SK-N-SH (cell line): ENCODE measurements at regions not wholly inside any gene's neighbourhood (a gene's known extent, or its start where the extent isn't known, plus 50 kb on each side); places are given as distances from the start of the nearest gene placed in this dataset.
A peak's percentile ranks its signal among the peaks of the same experiment; 100 is the strongest.

Source experiments
- CTCF ChIA-PET: fragments of 300-600, 350-600 bp; formaldehyde crosslinking; extraction: SDS; loops from one replicate; lab custom pipeline; 2021; lab: Yijun Ruan, JAX
- POLR2A ChIA-PET: fragments of 350-600 bp; sonication (Branson Sonifier 250); formaldehyde crosslinking; extraction: SDS; loops from one replicate; lab custom pipeline; 2020; ENCODE audit warnings: antibody characterized with exemption, inconsistent platforms; lab: Yijun Ruan, JAX
- DNase-seq: peaks from one replicate; pipeline ENCODE4 v3.0.0; 2012
- H2AFZ ChIP-seq: fragments of 200-600 bp; sonication (generic); 2 replicates; pipeline ENCODE4 v1.8.1; 2016; ENCODE audit warnings: antibody characterized with exemption, mild to moderate bottlenecking, low read depth
- H3F3A ChIP-seq: fragments of 200-600 bp; sonication (generic); replicated peaks from 2 replicates; pipeline ENCODE3; 2016; ENCODE audit warnings: antibody characterized with exemption, mild to moderate bottlenecking; ENCODE audit not compliant: insufficient read depth
- H3K27ac ChIP-seq, 2 experiments: fragments of 200-500 bp in 1 of 2; fragments of 200-600 bp in 1 of 2; sonication (Bioruptor generic) in 1 of 2; sonication (generic), shearing (Covaris generic) in 1 of 2; 2 replicates each; pipeline versions ENCODE4 v1.5.1 to v1.6.1; 2014 to 2016; ENCODE audit warnings: low read depth in 2 of 2, inconsistent platforms in 1 of 2, low read length in 1 of 2, mild to moderate bottlenecking in 1 of 2, mixed read lengths in 1 of 2
- H3K27me3 ChIP-seq: fragments of 200-600 bp; sonication (generic), shearing (Covaris generic); 2 replicates; pipeline ENCODE4 v1.6.1; 2016; ENCODE audit warnings: mixed run types; ENCODE audit not compliant: insufficient read depth
- H3K36me3 ChIP-seq, 2 experiments: fragments of 200-500 bp in 1 of 2; fragments of 200-600 bp in 1 of 2; sonication (Bioruptor generic) in 1 of 2; sonication (generic) in 1 of 2; replicated peaks in 1 of 2; 2 replicates each; pipeline versions ENCODE3 to v1.5.1; 2014 to 2016; ENCODE audit warnings: low read length in 1 of 2, mild to moderate bottlenecking in 1 of 2; ENCODE audit not compliant: insufficient read depth in 2 of 2, control insufficient read depth in 1 of 2
- H3K4me1 ChIP-seq, 2 experiments: fragments of 200-500 bp in 1 of 2; fragments of 200-600 bp in 1 of 2; sonication (Bioruptor generic) in 1 of 2; sonication (generic), shearing (Covaris generic) in 1 of 2; 2 replicates each; pipeline versions ENCODE4 v1.5.1 to v1.6.1; 2014 to 2016; ENCODE audit warnings: low read depth in 1 of 2, low read length in 1 of 2, mixed run types in 1 of 2; ENCODE audit not compliant: insufficient read depth in 2 of 2, control insufficient read depth in 1 of 2
- H3K4me2 ChIP-seq: fragments of 200-600 bp; sonication (generic), shearing (Covaris generic); 2 replicates; pipeline ENCODE4 v1.6.1; 2017; ENCODE audit warnings: mixed run types
- H3K4me3 ChIP-seq, 2 experiments: fragments of 200-500 bp in 1 of 2; fragments of 200-600 bp in 1 of 2; sonication (Bioruptor generic) in 1 of 2; sonication (generic), shearing (Covaris generic) in 1 of 2; 2 replicates each; pipeline versions ENCODE4 v1.5.1 to v1.8.1; 2014 to 2016; ENCODE audit warnings: low read depth in 2 of 2, inconsistent platforms in 1 of 2, low read length in 1 of 2, mild to moderate bottlenecking in 1 of 2, mixed read lengths in 1 of 2, moderate library complexity in 1 of 2
- H3K79me2 ChIP-seq: fragments of 200-600 bp; sonication (generic); 2 replicates; pipeline ENCODE4 v1.8.1; 2017; ENCODE audit warnings: mild to moderate bottlenecking; ENCODE audit not compliant: insufficient read depth
- H3K9ac ChIP-seq: fragments of 200-600 bp; sonication (generic); 2 replicates; pipeline ENCODE4 v1.6.1; 2017; ENCODE audit warnings: mixed run types
- H3K9me2 ChIP-seq: fragments of 200-600 bp; sonication (generic); 2 replicates; pipeline ENCODE4 v1.6.1; 2017; ENCODE audit warnings: mixed run types
- H3K9me3 ChIP-seq: fragments of 200-600 bp; sonication (generic); 2 replicates; pipeline ENCODE4 v1.6.1; 2017; ENCODE audit warnings: mixed run types, mild to moderate bottlenecking, moderate library complexity
- H4K20me1 ChIP-seq: fragments of 200-600 bp; sonication (generic); 2 replicates; pipeline ENCODE4 v1.6.1; 2017; ENCODE audit warnings: mild to moderate bottlenecking, mixed run types; ENCODE audit not compliant: insufficient read depth
- CHD2 ChIP-seq: fragments of 150-350 bp; IDR thresholded peaks from 2 replicates; pipeline ENCODE4 v1.6.1; 2018; ENCODE audit warnings: low read length; ENCODE audit not compliant: partially characterized antibody
- FOSL2 ChIP-seq: IDR thresholded peaks from 2 replicates; pipeline ENCODE4 v1.4.0; 2012; ENCODE audit warnings: low read depth, mild to moderate bottlenecking, moderate library complexity, borderline replicate concordance
- FOXM1 ChIP-seq: IDR thresholded peaks from 2 replicates; pipeline ENCODE4 v1.4.0; 2012; ENCODE audit warnings: low read depth, mild to moderate bottlenecking
- GATA2 ChIP-seq: sonication (generic); formaldehyde crosslinking; IDR thresholded peaks from 2 replicates; pipeline ENCODE4 v1.5.0; 2020; ENCODE audit warnings: mild to moderate bottlenecking, missing genetic modification reagents
- JUND ChIP-seq: IDR thresholded peaks from 2 replicates; pipeline ENCODE4 v1.4.0; 2012
- MEF2A ChIP-seq: IDR thresholded peaks from 2 replicates; pipeline ENCODE4 v1.4.0; 2012; ENCODE audit warnings: low read depth, borderline replicate concordance
- NFIC ChIP-seq: IDR thresholded peaks from 2 replicates; pipeline ENCODE4 v1.4.0; 2012; ENCODE audit warnings: borderline replicate concordance
- RAD21 ChIP-seq: IDR thresholded peaks from 2 replicates; pipeline ENCODE4 v1.6.1; 2012; ENCODE audit warnings: mild to moderate bottlenecking, low read length
- RCOR1 ChIP-seq: fragments of 150-350 bp; IDR thresholded peaks from 2 replicates; pipeline ENCODE4 v1.6.1; 2017; ENCODE audit warnings: antibody characterized with exemption, low read length
- RFX5 ChIP-seq: IDR thresholded peaks from 2 replicates; pipeline ENCODE4 v1.6.1; 2012; ENCODE audit warnings: mild to moderate bottlenecking, improper control_type of control experiment, low read length
- SIN3A ChIP-seq: IDR thresholded peaks from 2 replicates; pipeline ENCODE4 v1.6.1; 2012; ENCODE audit warnings: low read depth, mild to moderate bottlenecking, low read length, moderate library complexity, borderline replicate concordance
- SMC3 ChIP-seq: IDR thresholded peaks from 2 replicates; pipeline ENCODE4 v1.6.1; 2012; ENCODE audit warnings: low read depth, low read length, improper control_type of control experiment
- TCF12 ChIP-seq: IDR thresholded peaks from 2 replicates; pipeline ENCODE4 v1.4.0; 2012
- TEAD4 ChIP-seq: IDR thresholded peaks from 2 replicates; pipeline ENCODE4 v1.4.0; 2012; ENCODE audit warnings: mild to moderate bottlenecking, borderline replicate concordance; ENCODE audit not compliant: insufficient read depth
- WGBS: methylation state at CpG from one replicate; pipeline ENCODE4 v1.1.6; 2017; ENCODE audit warnings: low lambda C conversion rate; 5-methylcytosine and 5-hydroxymethylcytosine counted together
- TF ChIP-seq, protein P1 (sequence below): IDR thresholded peaks from 2 replicates; pipeline ENCODE4 v1.4.0; 2012; ENCODE audit warnings: low read depth, borderline replicate concordance
- TF ChIP-seq, protein P2 (sequence below): IDR thresholded peaks from 2 replicates; pipeline ENCODE4 v1.6.1; 2012; ENCODE audit warnings: mild to moderate bottlenecking, low read depth, low read length, moderate library complexity
- TF ChIP-seq, protein P3 (sequence below): fragments of 200-600 bp; sonication (generic); IDR thresholded peaks from 2 replicates; pipeline ENCODE4 v1.6.1; 2017; ENCODE audit warnings: antibody characterized with exemption, mild to moderate bottlenecking, moderate library complexity
- TF ChIP-seq, protein P4 (sequence below): IDR thresholded peaks from 2 replicates; pipeline ENCODE4; 2012

DNA sequence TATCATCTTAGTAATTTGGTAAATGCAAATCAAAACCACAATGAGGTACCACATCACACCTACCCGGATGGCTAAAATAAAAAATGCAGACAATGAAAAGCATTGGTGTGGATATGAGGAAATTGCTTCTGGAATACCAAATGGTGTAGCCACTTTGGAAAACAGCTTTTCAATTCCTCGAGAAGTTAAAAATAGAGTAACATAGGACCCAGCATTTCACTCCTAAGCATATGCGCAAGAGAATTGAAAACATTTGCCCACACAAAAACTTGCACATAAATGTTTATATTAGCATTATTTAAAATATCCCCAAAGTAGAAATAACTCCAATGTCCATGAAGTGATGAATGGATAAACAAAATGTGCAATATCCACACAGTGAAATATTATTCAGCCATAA, 608.7 kb downstream of the ISL1 start:
- Histone ChIP-seq H2AFZ (no peak overlapping the region), H3K79me2 (no peaks in the 10 kb centered on the region), H4K20me1 (no peaks in the 10 kb centered on the region), H3K9me3 (no peaks in the 10 kb centered on the region), H3K27me3 (no peaks in the 10 kb centered on the region), H3F3A (no peaks in the 10 kb centered on the region), H3K36me3 (no peaks in the 10 kb centered on the region), H3K27ac (peak overlapping the region in 1 of 2 experiments; percentile 100; a peak in 2 of 4 replicates), H3K4me2 (no peak overlapping the region), H3K9ac (no peak overlapping the region), H3K4me1 (peaks cover 0 to 59% of the 10 kb centered on the region in 2 experiments; a peak in 2 of 4 replicates), H3K4me3 (no peak overlapping the region), H3K9me2 (no peaks in the 10 kb centered on the region)
- TF ChIP-seq TEAD4 (no peak), NFIC (no peak)
- no peak for DNase-seq
- 81% methylated on average over 3 of the region's 3 CpGs for WGBS
- ChIA-PET POLR2A (interaction anchor here (1.8 kb wide), 1 partner anchor 609 kb away, joined by 21 read pairs; the partner anchor contains the start of gene ISL1), CTCF (interaction anchor here (0.7 to 1.0 kb wide), 2 partner anchors 604 to 1029 kb away, joined by 3 read pairs; no protein-coding TSS in a partner anchor)

DNA sequence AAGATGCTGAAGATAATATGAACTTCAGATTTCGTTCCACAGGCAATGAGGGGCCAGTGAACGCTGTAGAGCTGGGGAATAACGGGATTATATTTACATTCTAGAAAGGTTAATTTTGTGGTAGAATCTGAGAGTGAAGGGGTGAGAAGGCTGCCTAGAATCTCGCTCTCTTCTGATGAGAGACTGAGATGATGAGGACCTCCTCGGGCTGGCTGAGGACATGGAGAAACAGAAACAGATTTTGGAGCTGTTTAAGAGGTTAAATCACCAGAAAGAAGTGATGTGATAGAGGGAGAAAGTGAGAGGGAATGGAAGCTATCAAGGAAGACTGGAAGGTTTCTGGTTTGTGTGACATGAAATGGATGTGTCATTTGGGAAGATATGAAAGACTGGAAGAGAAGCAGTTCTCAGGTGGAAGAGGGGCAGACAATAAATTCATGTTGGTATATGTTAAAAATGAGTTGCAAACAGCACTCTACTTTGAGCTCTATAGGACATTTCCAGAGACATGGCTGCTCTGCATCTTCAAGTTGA, 612.6 kb downstream of the ISL1 start:
- peaks cover 0 to 47% of the 10 kb centered on the region in 2 experiments; a peak in 2 of 4 replicates for H3K4me1 ChIP-seq
- POLR2A ChIA-PET, result interaction anchor here (0.6 to 2.3 kb wide), 14 partner anchors 9 to 1032 kb away, joined by 3 to 29 read pairs (median 6); partner anchors contain the start of gene ISL1
- no peak overlapping the region for H3K4me3 ChIP-seq
- CTCF ChIA-PET, result interaction anchor here (0.7 to 1.7 kb wide), 14 partner anchors 11 to 1032 kb away, joined by 3 to 10 read pairs (median 4); partner anchors contain the start of gene ISL1
- H3F3A ChIP-seq, result no peaks in the 10 kb centered on the region
- no peaks in the 10 kb centered on the region for H3K27me3 ChIP-seq
- H3K4me2 ChIP-seq, result no peak overlapping the region
- no peak for DNase-seq
- no peaks in the 10 kb centered on the region for H3K9me3 ChIP-seq
- peak overlapping the region in 1 of 2 experiments; percentile 100; a peak in 2 of 4 replicates for H3K27ac ChIP-seq
- 36% methylated on average over 5 of the region's 5 CpGs for WGBS
- H3K36me3 ChIP-seq, result no peaks in the 10 kb centered on the region
- no peaks in the 10 kb centered on the region for H3K9me2 ChIP-seq
- no peak overlapping the region; the same call in 1 of the 2 replicates for H2AFZ ChIP-seq
- H4K20me1 ChIP-seq, result no peaks in the 10 kb centered on the region
- no peak overlapping the region for H3K9ac ChIP-seq
- H3K79me2 ChIP-seq, result no peaks in the 10 kb centered on the region
- TF ChIP-seq RCOR1 (no peak), SIN3A (no peak), CHD2 (peak; percentile 74), TEAD4 (no peak), RFX5 (no peak), SMC3 (no peak), TCF12 (peak; percentile 47), JUND (no peak), GATA2 (CRISPR knock-in tag) (peak; percentile 81), FOSL2 (no peak), NFIC (no peak), MEF2A (no peak), FOXM1 (no peak), RAD21 (no peak; the same call in 1 of the 2 replicates)
- TF ChIP-seq, protein P1, sequence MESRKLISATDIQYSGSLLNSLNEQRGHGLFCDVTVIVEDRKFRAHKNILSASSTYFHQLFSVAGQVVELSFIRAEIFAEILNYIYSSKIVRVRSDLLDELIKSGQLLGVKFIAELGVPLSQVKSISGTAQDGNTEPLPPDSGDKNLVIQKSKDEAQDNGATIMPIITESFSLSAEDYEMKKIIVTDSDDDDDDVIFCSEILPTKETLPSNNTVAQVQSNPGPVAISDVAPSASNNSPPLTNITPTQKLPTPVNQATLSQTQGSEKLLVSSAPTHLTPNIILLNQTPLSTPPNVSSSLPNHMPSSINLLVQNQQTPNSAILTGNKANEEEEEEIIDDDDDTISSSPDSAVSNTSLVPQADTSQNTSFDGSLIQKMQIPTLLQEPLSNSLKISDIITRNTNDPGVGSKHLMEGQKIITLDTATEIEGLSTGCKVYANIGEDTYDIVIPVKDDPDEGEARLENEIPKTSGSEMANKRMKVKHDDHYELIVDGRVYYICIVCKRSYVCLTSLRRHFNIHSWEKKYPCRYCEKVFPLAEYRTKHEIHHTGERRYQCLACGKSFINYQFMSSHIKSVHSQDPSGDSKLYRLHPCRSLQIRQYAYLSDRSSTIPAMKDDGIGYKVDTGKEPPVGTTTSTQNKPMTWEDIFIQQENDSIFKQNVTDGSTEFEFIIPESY, result no peak
- TF ChIP-seq, protein P2, sequence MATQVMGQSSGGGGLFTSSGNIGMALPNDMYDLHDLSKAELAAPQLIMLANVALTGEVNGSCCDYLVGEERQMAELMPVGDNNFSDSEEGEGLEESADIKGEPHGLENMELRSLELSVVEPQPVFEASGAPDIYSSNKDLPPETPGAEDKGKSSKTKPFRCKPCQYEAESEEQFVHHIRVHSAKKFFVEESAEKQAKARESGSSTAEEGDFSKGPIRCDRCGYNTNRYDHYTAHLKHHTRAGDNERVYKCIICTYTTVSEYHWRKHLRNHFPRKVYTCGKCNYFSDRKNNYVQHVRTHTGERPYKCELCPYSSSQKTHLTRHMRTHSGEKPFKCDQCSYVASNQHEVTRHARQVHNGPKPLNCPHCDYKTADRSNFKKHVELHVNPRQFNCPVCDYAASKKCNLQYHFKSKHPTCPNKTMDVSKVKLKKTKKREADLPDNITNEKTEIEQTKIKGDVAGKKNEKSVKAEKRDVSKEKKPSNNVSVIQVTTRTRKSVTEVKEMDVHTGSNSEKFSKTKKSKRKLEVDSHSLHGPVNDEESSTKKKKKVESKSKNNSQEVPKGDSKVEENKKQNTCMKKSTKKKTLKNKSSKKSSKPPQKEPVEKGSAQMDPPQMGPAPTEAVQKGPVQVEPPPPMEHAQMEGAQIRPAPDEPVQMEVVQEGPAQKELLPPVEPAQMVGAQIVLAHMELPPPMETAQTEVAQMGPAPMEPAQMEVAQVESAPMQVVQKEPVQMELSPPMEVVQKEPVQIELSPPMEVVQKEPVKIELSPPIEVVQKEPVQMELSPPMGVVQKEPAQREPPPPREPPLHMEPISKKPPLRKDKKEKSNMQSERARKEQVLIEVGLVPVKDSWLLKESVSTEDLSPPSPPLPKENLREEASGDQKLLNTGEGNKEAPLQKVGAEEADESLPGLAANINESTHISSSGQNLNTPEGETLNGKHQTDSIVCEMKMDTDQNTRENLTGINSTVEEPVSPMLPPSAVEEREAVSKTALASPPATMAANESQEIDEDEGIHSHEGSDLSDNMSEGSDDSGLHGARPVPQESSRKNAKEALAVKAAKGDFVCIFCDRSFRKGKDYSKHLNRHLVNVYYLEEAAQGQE, result no peak
- TF ChIP-seq, protein P3, sequence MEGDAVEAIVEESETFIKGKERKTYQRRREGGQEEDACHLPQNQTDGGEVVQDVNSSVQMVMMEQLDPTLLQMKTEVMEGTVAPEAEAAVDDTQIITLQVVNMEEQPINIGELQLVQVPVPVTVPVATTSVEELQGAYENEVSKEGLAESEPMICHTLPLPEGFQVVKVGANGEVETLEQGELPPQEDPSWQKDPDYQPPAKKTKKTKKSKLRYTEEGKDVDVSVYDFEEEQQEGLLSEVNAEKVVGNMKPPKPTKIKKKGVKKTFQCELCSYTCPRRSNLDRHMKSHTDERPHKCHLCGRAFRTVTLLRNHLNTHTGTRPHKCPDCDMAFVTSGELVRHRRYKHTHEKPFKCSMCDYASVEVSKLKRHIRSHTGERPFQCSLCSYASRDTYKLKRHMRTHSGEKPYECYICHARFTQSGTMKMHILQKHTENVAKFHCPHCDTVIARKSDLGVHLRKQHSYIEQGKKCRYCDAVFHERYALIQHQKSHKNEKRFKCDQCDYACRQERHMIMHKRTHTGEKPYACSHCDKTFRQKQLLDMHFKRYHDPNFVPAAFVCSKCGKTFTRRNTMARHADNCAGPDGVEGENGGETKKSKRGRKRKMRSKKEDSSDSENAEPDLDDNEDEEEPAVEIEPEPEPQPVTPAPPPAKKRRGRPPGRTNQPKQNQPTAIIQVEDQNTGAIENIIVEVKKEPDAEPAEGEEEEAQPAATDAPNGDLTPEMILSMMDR, result no peak
- TF ChIP-seq, protein P4, sequence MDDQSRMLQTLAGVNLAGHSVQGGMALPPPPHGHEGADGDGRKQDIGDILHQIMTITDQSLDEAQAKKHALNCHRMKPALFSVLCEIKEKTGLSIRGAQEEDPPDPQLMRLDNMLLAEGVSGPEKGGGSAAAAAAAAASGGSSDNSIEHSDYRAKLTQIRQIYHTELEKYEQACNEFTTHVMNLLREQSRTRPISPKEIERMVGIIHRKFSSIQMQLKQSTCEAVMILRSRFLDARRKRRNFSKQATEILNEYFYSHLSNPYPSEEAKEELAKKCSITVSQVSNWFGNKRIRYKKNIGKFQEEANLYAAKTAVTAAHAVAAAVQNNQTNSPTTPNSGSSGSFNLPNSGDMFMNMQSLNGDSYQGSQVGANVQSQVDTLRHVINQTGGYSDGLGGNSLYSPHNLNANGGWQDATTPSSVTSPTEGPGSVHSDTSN, result 0 out of 2 replicates have a peak, but pooled peaks have one; percentile 22
